Gastroesophageal sphincter (tissue), 4 donors: ENCODE measurements at regions not wholly inside any gene's neighbourhood (a gene's known extent, or its start where the extent isn't known, plus 50 kb on each side); places are given as distances from the start of the nearest gene placed in this dataset.
A peak's percentile ranks its signal among the peaks of the same experiment; 100 is the strongest.

ENCODE experiments used
- ATAC-seq: fragments of 150-250 bp; one replicate; pipeline ENCODE4 v1.9.1; 2016; ENCODE audit warnings: mild to moderate bottlenecking, moderate library complexity
- H3K27ac ChIP-seq, 4 donors: fragments of 200-600 bp; sonication (generic) in 3 of 4; 1 replicate in 3 of 4; 2 replicates in 1 of 4; pipeline ENCODE4 v1.5.1; 2016 to 2019
- H3K27me3 ChIP-seq: fragments of 200-600 bp; sonication (generic); one replicate; pipeline ENCODE4 v1.5.1; 2019
- H3K36me3 ChIP-seq, 2 donors: fragments of 200-600 bp; sonication (generic); one replicate each; pipeline ENCODE4 v1.5.1; 2019; ENCODE audit warnings: control low read depth in 1 of 2
- H3K4me1 ChIP-seq, 3 donors: fragments of 200-600 bp; sonication (generic); 1 replicate in 2 of 3; 2 replicates in 1 of 3; pipeline ENCODE4 v1.5.1; 2016 to 2019; ENCODE audit warnings: control low read depth in 2 of 3
- H3K4me3 ChIP-seq, 2 donors: fragments of 200-600 bp; sonication (generic); one replicate each; pipeline ENCODE4 v1.5.1; 2019; ENCODE audit warnings: mild to moderate bottlenecking in 1 of 2, moderate library complexity in 1 of 2
- H3K9me3 ChIP-seq, 3 donors: fragments of 200-600 bp; sonication (generic); one replicate each; pipeline ENCODE4 v1.5.1; 2017 to 2019; ENCODE audit warnings: control low read depth in 2 of 3
- EP300 ChIP-seq: sonication (generic); formaldehyde crosslinking; IDR thresholded peaks from one replicate; pipeline ENCODE4 v1.6.1; 2017; ENCODE audit warnings: antibody characterized with exemption, mild to moderate bottlenecking
- POLR2A ChIP-seq, 2 donors: fragments of 450-650 bp; IDR thresholded peaks; one replicate each; pipeline ENCODE4 v1.6.1; 2017; ENCODE audit warnings: antibody characterized with exemption in 2 of 2, mild to moderate bottlenecking in 2 of 2, moderate library complexity in 1 of 2
- POLR2AphosphoS5 ChIP-seq: sonication (generic); formaldehyde crosslinking; IDR thresholded peaks from one replicate; pipeline ENCODE4 v1.6.1; 2017; ENCODE audit warnings: antibody characterized with exemption
- WGBS, 2 donors: methylation state at CpG; one replicate each; pipeline ENCODE4 v1.1.5; 2018; ENCODE audit warnings: low coverage in 1 of 2; 5-methylcytosine and 5-hydroxymethylcytosine counted together
- TF ChIP-seq, protein P1 (sequence below), 4 experiments: fragments of 200-600 bp in 2 of 4; fragments of 450-650 bp in 2 of 4; sonication (generic) in 1 of 4; IDR thresholded peaks; one replicate each; pipeline ENCODE4 v1.5.1; 2017 to 2019; ENCODE audit warnings: antibody characterized with exemption in 4 of 4, mild to moderate bottlenecking in 2 of 4, moderate library complexity in 2 of 4

DNA sequence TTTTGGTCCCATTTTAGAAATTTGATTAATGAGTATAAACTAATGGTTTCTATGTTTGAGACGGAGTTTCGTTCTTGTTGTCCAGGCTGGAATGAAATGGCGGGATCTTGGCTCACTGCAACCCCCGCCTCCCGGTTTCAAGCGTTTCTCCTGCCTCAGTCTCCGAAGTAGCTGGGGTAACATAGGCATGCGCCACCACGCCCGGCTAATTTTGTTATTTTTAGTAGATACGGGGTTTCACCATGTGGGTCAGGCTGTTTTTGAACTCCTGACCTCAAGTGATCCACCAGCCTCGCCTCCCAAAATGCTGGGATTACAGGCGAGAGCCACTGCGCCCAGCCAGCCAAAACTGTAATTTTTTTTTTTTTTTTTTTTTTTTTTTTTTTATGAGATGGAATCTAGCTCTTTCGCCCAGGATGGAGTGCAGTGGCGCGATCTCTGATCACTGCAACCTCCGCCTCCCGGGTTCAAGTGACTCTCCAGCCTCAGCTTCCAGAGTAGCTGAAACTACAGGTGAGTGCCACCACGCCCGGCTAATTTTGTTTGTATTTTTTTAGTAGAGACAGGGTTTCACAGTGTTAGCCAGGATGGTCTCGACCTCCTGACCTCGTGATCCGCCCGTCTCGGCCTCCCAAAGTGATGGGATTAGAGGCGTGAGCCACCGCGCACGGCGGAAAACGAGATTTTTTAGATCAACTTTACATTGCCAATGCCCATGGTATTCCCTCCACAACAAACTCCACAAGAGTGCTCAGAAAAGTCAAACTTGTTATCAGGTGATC is 127.8 kb downstream of the HFE start:
- Histone ChIP-seq H3K9me3 (no peaks in the 10 kb centered on the region), H3K4me1 (peaks cover 0 to 34% (median 0%) of the 10 kb centered on the region in 3 donors), H3K4me3 (peak overlapping the region in 1 of 2 donors; percentile 55), H3K36me3 (no peaks in the 10 kb centered on the region), H3K27me3 (peaks cover 21% of the 10 kb centered on the region), H3K27ac (peak overlapping the region; percentile 89 to 95 (median 92))
- whole genome bisulfite sequencing, 2 donors: 19 to 25% methylated on average over 15 to 27 of the region's 32 CpGs
- TF ChIP-seq POLR2A (IDR thresholded peaks at IDR 0.05): no peak
- TF ChIP-seq, protein P1, sequence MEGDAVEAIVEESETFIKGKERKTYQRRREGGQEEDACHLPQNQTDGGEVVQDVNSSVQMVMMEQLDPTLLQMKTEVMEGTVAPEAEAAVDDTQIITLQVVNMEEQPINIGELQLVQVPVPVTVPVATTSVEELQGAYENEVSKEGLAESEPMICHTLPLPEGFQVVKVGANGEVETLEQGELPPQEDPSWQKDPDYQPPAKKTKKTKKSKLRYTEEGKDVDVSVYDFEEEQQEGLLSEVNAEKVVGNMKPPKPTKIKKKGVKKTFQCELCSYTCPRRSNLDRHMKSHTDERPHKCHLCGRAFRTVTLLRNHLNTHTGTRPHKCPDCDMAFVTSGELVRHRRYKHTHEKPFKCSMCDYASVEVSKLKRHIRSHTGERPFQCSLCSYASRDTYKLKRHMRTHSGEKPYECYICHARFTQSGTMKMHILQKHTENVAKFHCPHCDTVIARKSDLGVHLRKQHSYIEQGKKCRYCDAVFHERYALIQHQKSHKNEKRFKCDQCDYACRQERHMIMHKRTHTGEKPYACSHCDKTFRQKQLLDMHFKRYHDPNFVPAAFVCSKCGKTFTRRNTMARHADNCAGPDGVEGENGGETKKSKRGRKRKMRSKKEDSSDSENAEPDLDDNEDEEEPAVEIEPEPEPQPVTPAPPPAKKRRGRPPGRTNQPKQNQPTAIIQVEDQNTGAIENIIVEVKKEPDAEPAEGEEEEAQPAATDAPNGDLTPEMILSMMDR (IDR thresholded peaks at IDR 0.05): no peak
- TF ChIP-seq POLR2AphosphoS5: peak; percentile 38
- TF ChIP-seq EP300: no peak
- ATAC-seq: no peak

- Histone ChIP-seq H3K36me3 (no peaks in the 10 kb centered on the region), H3K27me3 (peaks cover 21% of the 10 kb centered on the region), H3K4me3 (peak overlapping the region; percentile 35 to 55), H3K27ac (peak overlapping the region; percentile 89 to 95 (median 92)), H3K9me3 (no peaks in the 10 kb centered on the region), H3K4me1 (peaks cover 0 to 34% (median 0%) of the 10 kb centered on the region in 3 donors)
- 1 to 6% methylated on average over 2 to 25 of the region's 31 CpGs for WGBS, 2 donors
- peak; percentile 43 for ATAC-seq
- TF ChIP-seq POLR2A (IDR thresholded peaks at IDR 0.05) (peak in 1 of 2 donors; percentile 57), POLR2AphosphoS5 (no peak), EP300 (no peak)
- TF ChIP-seq, protein P1 (IDR thresholded peaks at IDR 0.05): no peak
These were observed 128.5 kb downstream of the HFE start for GRCh38 chr6:26215585-26216358.

DNA sequence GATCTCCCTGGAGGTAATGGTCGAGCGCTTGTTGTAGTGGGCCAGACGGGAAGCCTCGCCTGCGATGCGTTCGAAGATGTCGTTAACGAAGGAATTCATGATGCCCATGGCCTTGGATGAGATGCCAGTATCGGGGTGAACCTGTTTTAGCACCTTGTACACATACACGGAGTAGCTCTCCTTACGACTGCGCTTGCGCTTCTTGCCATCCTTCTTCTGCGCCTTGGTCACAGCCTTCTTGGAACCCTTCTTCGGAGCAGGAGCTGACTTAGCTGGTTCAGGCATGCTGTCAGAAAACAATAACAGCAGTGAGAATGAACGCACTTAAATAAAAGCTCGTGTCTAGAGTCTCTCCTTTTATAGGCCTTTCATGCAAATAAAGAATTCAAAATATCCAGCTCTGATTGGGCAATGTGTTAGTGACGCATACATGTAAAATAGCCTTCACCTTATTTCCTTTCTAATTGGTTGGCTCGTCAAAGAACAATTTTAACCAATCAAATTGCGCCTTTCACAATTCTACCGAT is 129.2 kb downstream of the HFE start:
- TF ChIP-seq, protein P1 (IDR thresholded peaks at IDR 0.05): no peak
- TF ChIP-seq EP300: no peak
- TF ChIP-seq POLR2AphosphoS5: peak; percentile 98
- peak; percentile 94 to 95 for TF ChIP-seq POLR2A (IDR thresholded peaks at IDR 0.05)
- peak; percentile 89 for ATAC-seq
- Histone ChIP-seq H3K4me1 (peaks cover 0 to 34% (median 0%) of the 10 kb centered on the region in 3 donors), H3K36me3 (no peaks in the 10 kb centered on the region), H3K4me3 (peak overlapping the region; percentile 54 to 55), H3K27ac (peak overlapping the region; percentile 89 to 95 (median 92)), H3K9me3 (no peaks in the 10 kb centered on the region), H3K27me3 (peaks cover 21% of the 10 kb centered on the region)
- WGBS, 2 donors: 0% methylated on average over 6 to 13 of the region's 22 CpGs

DNA sequence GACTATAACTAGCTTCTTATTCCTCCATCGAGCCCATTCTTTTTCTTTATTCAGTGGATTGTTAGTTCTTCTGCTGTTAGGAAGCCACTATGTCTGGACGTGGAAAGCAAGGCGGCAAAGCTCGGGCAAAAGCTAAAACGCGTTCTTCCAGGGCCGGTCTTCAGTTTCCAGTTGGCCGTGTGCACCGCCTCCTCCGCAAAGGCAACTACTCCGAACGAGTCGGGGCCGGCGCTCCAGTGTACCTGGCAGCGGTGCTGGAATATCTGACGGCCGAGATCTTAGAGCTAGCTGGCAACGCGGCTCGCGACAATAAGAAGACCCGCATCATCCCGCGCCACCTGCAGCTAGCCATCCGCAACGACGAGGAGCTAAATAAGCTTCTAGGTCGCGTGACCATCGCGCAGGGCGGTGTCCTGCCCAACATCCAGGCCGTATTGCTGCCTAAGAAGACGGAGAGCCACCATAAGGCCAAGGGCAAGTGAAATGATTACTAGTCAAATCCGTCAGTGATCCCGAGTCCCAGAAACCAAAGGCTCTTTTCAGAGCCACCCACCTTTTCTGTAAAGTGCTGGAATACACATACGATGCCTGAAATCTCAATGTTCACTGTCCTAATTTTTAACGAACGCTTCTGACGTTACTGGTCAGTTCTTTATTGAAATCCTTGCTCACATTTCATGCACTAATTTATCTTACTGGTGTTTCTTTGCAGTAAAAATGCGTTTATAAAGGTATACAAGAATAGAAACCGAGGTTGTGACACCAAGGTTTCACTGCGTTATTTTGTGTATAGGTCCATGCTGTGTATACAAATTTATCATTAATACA is 129.9 kb downstream of the HFE start:
- Histone ChIP-seq H3K4me3 (peak overlapping the region; percentile 54 to 55), H3K27me3 (peaks cover 25% of the 10 kb centered on the region), H3K27ac (peak overlapping the region; percentile 89 to 95 (median 92)), H3K36me3 (no peaks in the 10 kb centered on the region), H3K9me3 (no peaks in the 10 kb centered on the region), H3K4me1 (peaks cover 0 to 34% (median 0%) of the 10 kb centered on the region in 3 donors)
- peak; percentile 74 to 88 for TF ChIP-seq POLR2A (IDR thresholded peaks at IDR 0.05)
- TF ChIP-seq, protein P1 (IDR thresholded peaks at IDR 0.05): peak in 3 of 4 experiments; percentile 54 to 67 (median 57)
- no peak for TF ChIP-seq EP300
- TF ChIP-seq POLR2AphosphoS5: peak; percentile 87
- 2 to 3% methylated on average over 8 to 25 of the region's 44 CpGs for WGBS, 2 donors
- ATAC-seq: peak; percentile 79
